ENCODE measurements at regions not wholly inside any gene's neighbourhood (a gene's known extent, or its start where the extent isn't known, plus 50 kb on each side); places are given as distances from the start of the nearest gene placed in this dataset.

GRCh38 chr2:74045454-74045853 lies 60.7 kb downstream of the TET3 start:
- Mint-ChIP-seq H3K27me3 (ENCODE audit: low read depth in 2 of 2) (no peaks in the 10 kb centered on the region), H3K9me3 (no peaks in the 10 kb centered on the region), H3K36me3 (no peaks in the 10 kb centered on the region), H3K4me1 (peaks cover 57 to 61% of the 10 kb centered on the region in 2 donors), H3K27ac (peak overlapping the region in 1 of 2 donors; percentile 63), H3K4me3 (no peak overlapping the region)
- TF ChIP-seq, protein P1, sequence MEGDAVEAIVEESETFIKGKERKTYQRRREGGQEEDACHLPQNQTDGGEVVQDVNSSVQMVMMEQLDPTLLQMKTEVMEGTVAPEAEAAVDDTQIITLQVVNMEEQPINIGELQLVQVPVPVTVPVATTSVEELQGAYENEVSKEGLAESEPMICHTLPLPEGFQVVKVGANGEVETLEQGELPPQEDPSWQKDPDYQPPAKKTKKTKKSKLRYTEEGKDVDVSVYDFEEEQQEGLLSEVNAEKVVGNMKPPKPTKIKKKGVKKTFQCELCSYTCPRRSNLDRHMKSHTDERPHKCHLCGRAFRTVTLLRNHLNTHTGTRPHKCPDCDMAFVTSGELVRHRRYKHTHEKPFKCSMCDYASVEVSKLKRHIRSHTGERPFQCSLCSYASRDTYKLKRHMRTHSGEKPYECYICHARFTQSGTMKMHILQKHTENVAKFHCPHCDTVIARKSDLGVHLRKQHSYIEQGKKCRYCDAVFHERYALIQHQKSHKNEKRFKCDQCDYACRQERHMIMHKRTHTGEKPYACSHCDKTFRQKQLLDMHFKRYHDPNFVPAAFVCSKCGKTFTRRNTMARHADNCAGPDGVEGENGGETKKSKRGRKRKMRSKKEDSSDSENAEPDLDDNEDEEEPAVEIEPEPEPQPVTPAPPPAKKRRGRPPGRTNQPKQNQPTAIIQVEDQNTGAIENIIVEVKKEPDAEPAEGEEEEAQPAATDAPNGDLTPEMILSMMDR (IDR thresholded peaks at IDR 0.05): no peak
- H3K4me3 ChIP-seq (ENCODE audit: low read length): no peak overlapping the region
- no peak for ATAC-seq
- 91% methylated on average over 5 of the region's 5 CpGs for WGBS (ENCODE audit: insufficient coverage)
- H3K4me1 ChIP-seq (ENCODE audit: control insufficient read depth, insufficient read depth, low read length): peaks cover 14% of the 10 kb centered on the region
- no peak for DNase-seq
- H3K27ac ChIP-seq (ENCODE audit: low read length): no peak overlapping the region
- no peaks in the 10 kb centered on the region for H3K27me3 ChIP-seq (ENCODE audit: control insufficient read depth, insufficient read depth, low read length)
- peaks cover 16% of the 10 kb centered on the region for H3K36me3 ChIP-seq (ENCODE audit: control insufficient read depth, insufficient read depth, low read length)
- intact Hi-C loops (cut with micrococcal nuclease): no loop called here
- H3K9me3 ChIP-seq (ENCODE audit: control insufficient read depth, insufficient read depth, low read length): no peaks in the 10 kb centered on the region

- intact Hi-C loops (cut with micrococcal nuclease): no loop called here
- Histone ChIP-seq H3K36me3 (ENCODE audit: control insufficient read depth, insufficient read depth, low read length) (peaks cover 16% of the 10 kb centered on the region), H3K4me3 (ENCODE audit: low read length) (no peak overlapping the region), H3K4me1 (ENCODE audit: control insufficient read depth, insufficient read depth, low read length) (peaks cover 4% of the 10 kb centered on the region), H3K9me3 (ENCODE audit: control insufficient read depth, insufficient read depth, low read length) (no peaks in the 10 kb centered on the region), H3K27me3 (ENCODE audit: control insufficient read depth, insufficient read depth, low read length) (no peaks in the 10 kb centered on the region), H3K27ac (ENCODE audit: low read length) (no peak overlapping the region)
- Mint-ChIP-seq H3K4me1 (peaks cover 49 to 61% of the 10 kb centered on the region in 2 donors), H3K9me3 (no peaks in the 10 kb centered on the region), H3K36me3 (no peaks in the 10 kb centered on the region), H3K4me3 (no peak overlapping the region), H3K27me3 (ENCODE audit: low read depth in 2 of 2) (no peaks in the 10 kb centered on the region), H3K27ac (peak overlapping the region in 1 of 2 donors; percentile 40)
- no peak for DNase-seq
- TF ChIP-seq, protein P1 (IDR thresholded peaks at IDR 0.05): no peak
- WGBS (ENCODE audit: insufficient coverage): 95% methylated on average over 17 of the region's 17 CpGs
- no peak for ATAC-seq
Observed at GRCh38 chr2:74046441-74046840, 61.7 kb downstream of the TET3 start.

DNA sequence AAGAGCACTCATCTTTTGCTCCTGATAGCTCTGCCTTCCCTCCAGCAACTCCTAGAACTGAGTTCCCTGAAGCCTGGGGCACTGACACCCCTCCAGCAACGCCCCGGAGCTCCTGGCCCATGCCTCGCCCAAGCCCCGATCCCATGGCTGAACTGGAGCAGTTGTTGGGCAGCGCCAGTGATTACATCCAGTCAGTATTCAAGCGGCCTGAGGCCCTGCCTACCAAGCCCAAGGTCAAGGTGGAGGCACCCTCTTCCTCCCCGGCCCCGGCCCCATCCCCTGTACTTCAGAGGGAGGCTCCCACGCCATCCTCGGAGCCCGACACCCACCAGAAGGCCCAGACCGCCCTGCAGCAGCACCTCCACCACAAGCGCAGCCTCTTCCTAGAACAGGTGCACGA lies 62.4 kb downstream of the TET3 start:
- no peaks in the 10 kb centered on the region for H3K9me3 Mint-ChIP-seq
- TF ChIP-seq, protein P1 (IDR thresholded peaks at IDR 0.05): no peak
- peak overlapping the region in 1 of 2 donors; percentile 40 for H3K27ac Mint-ChIP-seq
- no peak overlapping the region for H3K4me3 ChIP-seq (ENCODE audit: low read length)
- no peaks in the 10 kb centered on the region for H3K36me3 Mint-ChIP-seq
- no peak overlapping the region for H3K27ac ChIP-seq (ENCODE audit: low read length)
- no peaks in the 10 kb centered on the region for H3K27me3 ChIP-seq (ENCODE audit: control insufficient read depth, insufficient read depth, low read length)
- no peak overlapping the region for H3K4me3 Mint-ChIP-seq
- no peaks in the 10 kb centered on the region for H3K27me3 Mint-ChIP-seq (ENCODE audit: low read depth in 2 of 2)
- H3K4me1 Mint-ChIP-seq: peaks cover 42 to 61% of the 10 kb centered on the region in 2 donors
- DNase-seq: no peak
- no peaks in the 10 kb centered on the region for H3K9me3 ChIP-seq (ENCODE audit: control insufficient read depth, insufficient read depth, low read length)
- intact Hi-C loops (cut with micrococcal nuclease): no loop called here
- ATAC-seq: no peak
- peaks cover under 1% of the 10 kb centered on the region for H3K4me1 ChIP-seq (ENCODE audit: control insufficient read depth, insufficient read depth, low read length)
- peaks cover 16% of the 10 kb centered on the region for H3K36me3 ChIP-seq (ENCODE audit: control insufficient read depth, insufficient read depth, low read length)
- WGBS (ENCODE audit: insufficient coverage): 97% methylated on average over 14 of the region's 14 CpGs

- intact Hi-C loops (cut with micrococcal nuclease): no loop called here
- peaks cover 36 to 56% of the 10 kb centered on the region in 2 donors for H3K4me1 Mint-ChIP-seq
Observed at GRCh38 chr2:74048147-74048546, 63.4 kb downstream of the TET3 start.

More at GRCh38 chr2:74048147-74048546, 63.4 kb downstream of the TET3 start:
- H3K27ac ChIP-seq (ENCODE audit: low read length): no peak overlapping the region
- Mint-ChIP-seq H3K9me3 (no peaks in the 10 kb centered on the region), H3K36me3 (no peaks in the 10 kb centered on the region), H3K27ac (peak overlapping the region in 1 of 2 donors; percentile 83), H3K27me3 (ENCODE audit: low read depth in 2 of 2) (no peaks in the 10 kb centered on the region), H3K4me3 (no peak overlapping the region)
- peaks cover 3% of the 10 kb centered on the region for H3K4me1 ChIP-seq (ENCODE audit: control insufficient read depth, insufficient read depth, low read length)
- H3K4me3 ChIP-seq (ENCODE audit: low read length): no peak overlapping the region
- DNase-seq (no peak), ATAC-seq (no peak)
- TF ChIP-seq, protein P1 (IDR thresholded peaks at IDR 0.05): no peak
- H3K36me3 ChIP-seq (ENCODE audit: control insufficient read depth, insufficient read depth, low read length): peaks cover 16% of the 10 kb centered on the region
- H3K9me3 ChIP-seq (ENCODE audit: control insufficient read depth, insufficient read depth, low read length): no peaks in the 10 kb centered on the region
- no peaks in the 10 kb centered on the region for H3K27me3 ChIP-seq (ENCODE audit: control insufficient read depth, insufficient read depth, low read length)
- WGBS (ENCODE audit: insufficient coverage): 97% methylated on average over 7 of the region's 7 CpGs
